ENCODE measurements at regions not wholly inside any gene's neighbourhood (a gene's known extent, or its start where the extent isn't known, plus 50 kb on each side); places are given as distances from the start of the nearest gene placed in this dataset.

- ChIA-PET CTCF (interaction anchor here (0.5 kb wide), 1 partner anchor 158 kb away, joined by 3 read pairs; no protein-coding TSS in a partner anchor), POLR2A (no interaction called here)
- no peaks in the 10 kb centered on the region for H3K36me3 ChIP-seq (ENCODE audit: control insufficient read depth in 2 of 2, insufficient read depth in 1 of 2, low read length in 2 of 2)
- H3K4me1 ChIP-seq (ENCODE audit: control insufficient read depth, insufficient read depth, low read length): no peaks in the 10 kb centered on the region
- H3K9me3 ChIP-seq (ENCODE audit: control insufficient read depth, insufficient read depth, low read depth, low read length): no peaks in the 10 kb centered on the region; the same call in 1 of the 2 replicates
- no peak for TF ChIP-seq ZNF843 (tag by site-specific recombination; IDR thresholded peaks at IDR 0.05)
- TF ChIP-seq SALL2 (tag by site-specific recombination; IDR thresholded peaks at IDR 0.05; ENCODE audit: borderline replicate concordance): no peak
- TF ChIP-seq ZNF24 (tag by site-specific recombination; IDR thresholded peaks at IDR 0.05): no peak
- no peak for TF ChIP-seq ZNF707 (tag by site-specific recombination; IDR thresholded peaks at IDR 0.05)
- no peak for TF ChIP-seq ZNF175 (tag by site-specific recombination; IDR thresholded peaks at IDR 0.05)
- TF ChIP-seq ZNF785 (tag by site-specific recombination; IDR thresholded peaks at IDR 0.05): no peak
- TF ChIP-seq ZNF114 (tag by site-specific recombination; IDR thresholded peaks at IDR 0.05): no peak
- no peak for TF ChIP-seq EGR2 (tag by site-specific recombination; IDR thresholded peaks at IDR 0.05; ENCODE audit: low read depth)
- TF ChIP-seq, protein P1, sequence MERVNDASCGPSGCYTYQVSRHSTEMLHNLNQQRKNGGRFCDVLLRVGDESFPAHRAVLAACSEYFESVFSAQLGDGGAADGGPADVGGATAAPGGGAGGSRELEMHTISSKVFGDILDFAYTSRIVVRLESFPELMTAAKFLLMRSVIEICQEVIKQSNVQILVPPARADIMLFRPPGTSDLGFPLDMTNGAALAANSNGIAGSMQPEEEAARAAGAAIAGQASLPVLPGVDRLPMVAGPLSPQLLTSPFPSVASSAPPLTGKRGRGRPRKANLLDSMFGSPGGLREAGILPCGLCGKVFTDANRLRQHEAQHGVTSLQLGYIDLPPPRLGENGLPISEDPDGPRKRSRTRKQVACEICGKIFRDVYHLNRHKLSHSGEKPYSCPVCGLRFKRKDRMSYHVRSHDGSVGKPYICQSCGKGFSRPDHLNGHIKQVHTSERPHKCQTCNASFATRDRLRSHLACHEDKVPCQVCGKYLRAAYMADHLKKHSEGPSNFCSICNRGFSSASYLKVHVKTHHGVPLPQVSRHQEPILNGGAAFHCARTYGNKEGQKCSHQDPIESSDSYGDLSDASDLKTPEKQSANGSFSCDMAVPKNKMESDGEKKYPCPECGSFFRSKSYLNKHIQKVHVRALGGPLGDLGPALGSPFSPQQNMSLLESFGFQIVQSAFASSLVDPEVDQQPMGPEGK (tag by site-specific recombination; IDR thresholded peaks at IDR 0.05): no peak
- H3K27ac ChIP-seq (ENCODE audit: extremely low read depth, low read depth, low read length): no peak overlapping the region
- no peak overlapping the region for H3K4me3 ChIP-seq (ENCODE audit: low read depth, low read length)
Measured at GRCh38 chrX:42837747-42838146, 59.8 kb upstream of the PPP1R2C start.

DNA sequence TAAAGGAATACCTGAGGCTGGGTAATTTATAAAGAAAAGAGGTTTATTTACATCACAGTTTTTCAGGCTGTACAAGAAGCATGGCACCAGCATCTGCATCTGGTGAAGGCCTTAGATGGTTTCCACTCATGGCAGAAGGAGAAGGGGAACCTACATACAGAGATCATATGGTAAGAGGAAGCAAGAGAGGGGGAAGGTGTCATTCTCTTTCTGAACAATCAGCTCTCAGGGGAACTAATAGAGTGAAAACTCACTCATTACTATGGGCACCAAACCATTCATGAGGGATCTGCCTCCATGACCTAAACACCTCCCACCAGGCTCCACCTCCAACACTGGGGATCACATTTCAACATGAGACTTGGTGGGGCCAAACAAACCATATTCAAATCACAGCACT is 61.7 kb upstream of the PPP1R2C start:
- Histone ChIP-seq H3K27ac (ENCODE audit: extremely low read depth, low read depth, low read length) (no peak overlapping the region), H3K36me3 (ENCODE audit: control insufficient read depth in 2 of 2, insufficient read depth in 1 of 2, low read length in 2 of 2) (no peaks in the 10 kb centered on the region), H3K4me1 (ENCODE audit: control insufficient read depth, insufficient read depth, low read length) (no peaks in the 10 kb centered on the region), H3K9me3 (ENCODE audit: control insufficient read depth, insufficient read depth, low read depth, low read length) (no peaks in the 10 kb centered on the region; the same call in 1 of the 2 replicates), H3K4me3 (ENCODE audit: low read depth, low read length) (no peak overlapping the region)
- TF ChIP-seq, protein P1 (tag by site-specific recombination; IDR thresholded peaks at IDR 0.05): no peak
- ChIA-PET CTCF (no interaction called here), POLR2A (no interaction called here)

DNA sequence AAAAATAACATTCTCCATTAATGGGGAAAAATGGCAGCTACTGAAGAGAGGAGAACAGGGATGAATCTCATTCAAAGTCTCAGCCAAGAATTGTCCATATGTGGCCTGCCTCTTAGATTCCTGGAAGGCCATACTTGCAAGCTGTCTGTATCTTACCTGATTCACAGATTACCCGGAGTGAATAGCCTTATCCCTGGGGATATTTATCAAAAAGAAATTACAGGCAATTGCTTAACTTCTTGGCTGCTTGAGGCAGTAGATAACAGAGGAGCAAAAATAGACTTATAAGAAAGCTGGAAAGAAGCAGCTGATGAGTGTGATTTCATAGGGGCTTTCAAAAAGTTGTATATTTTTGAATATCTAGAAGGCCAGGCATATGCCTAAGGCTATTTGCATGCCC is 68.8 kb upstream of the PPP1R2C start:
- H3K4me1 ChIP-seq (ENCODE audit: control insufficient read depth, insufficient read depth, low read length): no peaks in the 10 kb centered on the region
- no peaks in the 10 kb centered on the region for H3K9me3 ChIP-seq (ENCODE audit: control insufficient read depth, insufficient read depth, low read depth, low read length)
- no peak for TF ChIP-seq PRDM1 (tag by site-specific recombination; IDR thresholded peaks at IDR 0.05)
- TF ChIP-seq ZNF174 (tag by site-specific recombination; IDR thresholded peaks at IDR 0.05): no peak
- no peak for TF ChIP-seq TRIM28 (IDR thresholded peaks at IDR 0.05; ENCODE audit: borderline replicate concordance, low read length)
- TF ChIP-seq, protein P2, sequence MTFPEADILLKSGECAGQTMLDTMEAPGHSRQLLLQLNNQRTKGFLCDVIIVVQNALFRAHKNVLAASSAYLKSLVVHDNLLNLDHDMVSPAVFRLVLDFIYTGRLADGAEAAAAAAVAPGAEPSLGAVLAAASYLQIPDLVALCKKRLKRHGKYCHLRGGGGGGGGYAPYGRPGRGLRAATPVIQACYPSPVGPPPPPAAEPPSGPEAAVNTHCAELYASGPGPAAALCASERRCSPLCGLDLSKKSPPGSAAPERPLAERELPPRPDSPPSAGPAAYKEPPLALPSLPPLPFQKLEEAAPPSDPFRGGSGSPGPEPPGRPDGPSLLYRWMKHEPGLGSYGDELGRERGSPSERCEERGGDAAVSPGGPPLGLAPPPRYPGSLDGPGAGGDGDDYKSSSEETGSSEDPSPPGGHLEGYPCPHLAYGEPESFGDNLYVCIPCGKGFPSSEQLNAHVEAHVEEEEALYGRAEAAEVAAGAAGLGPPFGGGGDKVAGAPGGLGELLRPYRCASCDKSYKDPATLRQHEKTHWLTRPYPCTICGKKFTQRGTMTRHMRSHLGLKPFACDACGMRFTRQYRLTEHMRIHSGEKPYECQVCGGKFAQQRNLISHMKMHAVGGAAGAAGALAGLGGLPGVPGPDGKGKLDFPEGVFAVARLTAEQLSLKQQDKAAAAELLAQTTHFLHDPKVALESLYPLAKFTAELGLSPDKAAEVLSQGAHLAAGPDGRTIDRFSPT (tag by site-specific recombination; IDR thresholded peaks at IDR 0.05): no peak
- TF ChIP-seq OVOL3 (tag by site-specific recombination; IDR thresholded peaks at IDR 0.05): no peak
- TF ChIP-seq ZNF777 (tag by site-specific recombination; IDR thresholded peaks at IDR 0.05; ENCODE audit: borderline replicate concordance): no peak
- no peak for TF ChIP-seq ZNF549 (tag by site-specific recombination; IDR thresholded peaks at IDR 0.05)
- no peak for TF ChIP-seq ZNF473 (tag by site-specific recombination; IDR thresholded peaks at IDR 0.05)
- TF ChIP-seq, protein P3, sequence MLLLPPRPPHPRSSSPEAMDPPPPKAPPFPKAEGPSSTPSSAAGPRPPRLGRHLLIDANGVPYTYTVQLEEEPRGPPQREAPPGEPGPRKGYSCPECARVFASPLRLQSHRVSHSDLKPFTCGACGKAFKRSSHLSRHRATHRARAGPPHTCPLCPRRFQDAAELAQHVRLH (tag by site-specific recombination; IDR thresholded peaks at IDR 0.05): no peak
- no peak for TF ChIP-seq ZBTB8A (tag by site-specific recombination; IDR thresholded peaks at IDR 0.05)
- no peak for TF ChIP-seq ZNF184 (tag by site-specific recombination; IDR thresholded peaks at IDR 0.05)
- TF ChIP-seq, protein P4, sequence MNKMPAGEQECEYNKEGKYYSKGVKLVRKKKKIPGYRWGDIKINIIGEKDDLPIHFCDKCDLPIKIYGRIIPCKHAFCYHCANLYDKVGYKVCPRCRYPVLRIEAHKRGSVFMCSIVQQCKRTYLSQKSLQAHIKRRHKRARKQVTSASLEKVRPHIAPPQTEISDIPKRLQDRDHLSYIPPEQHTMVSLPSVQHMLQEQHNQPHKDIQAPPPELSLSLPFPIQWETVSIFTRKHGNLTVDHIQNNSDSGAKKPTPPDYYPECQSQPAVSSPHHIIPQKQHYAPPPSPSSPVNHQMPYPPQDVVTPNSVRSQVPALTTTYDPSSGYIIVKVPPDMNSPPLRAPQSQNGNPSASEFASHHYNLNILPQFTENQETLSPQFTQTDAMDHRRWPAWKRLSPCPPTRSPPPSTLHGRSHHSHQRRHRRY (tag by site-specific recombination; IDR thresholded peaks at IDR 0.05): no peak
- TF ChIP-seq, protein P5, sequence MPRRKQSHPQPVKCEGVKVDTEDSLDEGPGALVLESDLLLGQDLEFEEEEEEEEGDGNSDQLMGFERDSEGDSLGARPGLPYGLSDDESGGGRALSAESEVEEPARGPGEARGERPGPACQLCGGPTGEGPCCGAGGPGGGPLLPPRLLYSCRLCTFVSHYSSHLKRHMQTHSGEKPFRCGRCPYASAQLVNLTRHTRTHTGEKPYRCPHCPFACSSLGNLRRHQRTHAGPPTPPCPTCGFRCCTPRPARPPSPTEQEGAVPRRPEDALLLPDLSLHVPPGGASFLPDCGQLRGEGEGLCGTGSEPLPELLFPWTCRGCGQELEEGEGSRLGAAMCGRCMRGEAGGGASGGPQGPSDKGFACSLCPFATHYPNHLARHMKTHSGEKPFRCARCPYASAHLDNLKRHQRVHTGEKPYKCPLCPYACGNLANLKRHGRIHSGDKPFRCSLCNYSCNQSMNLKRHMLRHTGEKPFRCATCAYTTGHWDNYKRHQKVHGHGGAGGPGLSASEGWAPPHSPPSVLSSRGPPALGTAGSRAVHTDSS (tag by site-specific recombination; IDR thresholded peaks at IDR 0.05): no peak
- no peak for TF ChIP-seq ZNF350 (tag by site-specific recombination; IDR thresholded peaks at IDR 0.05)
- ChIA-PET CTCF (interaction anchor here (0.6 kb wide), 1 partner anchor 875 kb away, joined by 4 read pairs; no protein-coding TSS in a partner anchor), POLR2A (no interaction called here)
- no peak overlapping the region for H3K4me3 ChIP-seq (ENCODE audit: low read depth, low read length)
- H3K27ac ChIP-seq (ENCODE audit: extremely low read depth, low read depth, low read length): no peak overlapping the region
- no peaks in the 10 kb centered on the region for H3K36me3 ChIP-seq (ENCODE audit: control insufficient read depth in 2 of 2, insufficient read depth in 1 of 2, low read length in 2 of 2)
